ENCODE measurements at regions not wholly inside any gene's neighbourhood (a gene's known extent, or its start where the extent isn't known, plus 50 kb on each side); places are given as distances from the start of the nearest gene placed in this dataset.
"Not testable (repeated sequence)": the region's sequence is repeated elsewhere in the genome, so short reads cannot be mapped to it uniquely, and the experiment has no call there.

DNA sequence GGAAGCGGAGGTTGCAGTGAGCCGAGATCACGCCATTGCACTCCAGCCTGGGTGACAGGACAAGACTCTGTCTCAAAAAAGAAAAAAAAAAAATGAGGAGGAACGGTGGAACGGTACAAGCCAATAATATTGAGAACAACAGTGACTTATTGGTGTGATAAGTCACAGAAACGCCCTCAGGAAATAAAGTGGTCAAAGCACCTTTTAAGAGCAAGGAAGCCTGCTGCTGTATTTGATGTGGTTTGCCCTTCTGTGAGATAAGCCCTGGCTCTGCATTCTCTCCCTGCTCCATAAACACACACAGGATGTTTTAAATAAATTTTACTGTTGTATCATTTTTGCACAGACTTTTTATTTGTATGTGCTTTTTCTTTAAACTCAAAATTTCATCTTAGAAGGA, 269.9 kb upstream of the MSX2 start:
- peaks cover 13% of the 10 kb centered on the region for H3K4me1 Mint-ChIP-seq (ENCODE audit: low read depth)
- peaks cover 6% of the 10 kb centered on the region for H3K9me3 Mint-ChIP-seq
- no peaks in the 10 kb centered on the region for H3K27me3 Mint-ChIP-seq
- no peak overlapping the region for H3K4me3 Mint-ChIP-seq
- no peaks in the 10 kb centered on the region for H3K36me3 Mint-ChIP-seq (ENCODE audit: low read depth)
- H3K27ac Mint-ChIP-seq, result no peak overlapping the region

DNA sequence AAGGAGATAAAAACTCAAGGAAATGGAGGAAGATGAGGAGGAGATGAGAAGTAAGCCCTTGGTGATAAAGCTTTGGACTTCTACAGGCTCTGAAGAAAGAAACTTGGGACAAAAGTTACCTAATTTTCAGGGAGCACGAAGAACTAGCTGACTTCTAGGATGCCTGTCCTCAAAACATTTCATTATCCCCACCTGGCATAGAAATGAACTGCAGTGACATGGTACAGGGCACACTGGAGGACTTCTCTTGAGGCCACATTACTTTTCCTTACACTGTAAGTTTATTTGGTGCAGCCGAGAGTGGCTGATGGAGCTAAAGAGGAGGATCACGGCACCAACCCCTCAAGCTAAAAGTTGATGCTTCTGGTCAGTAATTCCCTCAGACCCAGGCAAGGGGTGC, 269.5 kb upstream of the MSX2 start:
- peaks cover 14% of the 10 kb centered on the region for H3K4me1 Mint-ChIP-seq (ENCODE audit: low read depth)
- no peak overlapping the region for H3K27ac Mint-ChIP-seq
- H3K36me3 Mint-ChIP-seq (ENCODE audit: low read depth), result no peaks in the 10 kb centered on the region
- no peaks in the 10 kb centered on the region for H3K27me3 Mint-ChIP-seq
- peaks cover 6% of the 10 kb centered on the region for H3K9me3 Mint-ChIP-seq
- no peak overlapping the region for H3K4me3 Mint-ChIP-seq

DNA sequence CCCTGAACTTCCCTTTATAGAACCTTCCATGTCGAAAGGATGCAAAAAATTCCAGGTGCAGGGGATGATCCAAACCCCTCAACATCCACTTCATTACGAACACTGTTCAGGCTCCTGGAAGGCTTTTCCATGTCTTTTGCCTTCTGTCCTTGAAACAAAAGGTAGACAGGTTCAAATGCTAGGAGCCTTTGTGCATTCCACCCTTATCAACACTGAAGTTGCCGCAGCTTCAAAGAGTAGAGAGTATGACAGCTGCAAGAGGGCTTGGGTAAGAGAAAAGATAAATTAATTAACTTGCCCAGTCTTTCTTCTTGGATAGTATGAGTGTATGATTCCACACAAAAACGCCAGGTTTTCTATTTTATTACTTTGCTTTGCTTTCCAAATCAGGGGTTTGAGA, 269.1 kb upstream of the MSX2 start:
- Mint-ChIP-seq H3K27me3 (no peaks in the 10 kb centered on the region), H3K4me3 (no peak overlapping the region), H3K27ac (no peak overlapping the region)

DNA sequence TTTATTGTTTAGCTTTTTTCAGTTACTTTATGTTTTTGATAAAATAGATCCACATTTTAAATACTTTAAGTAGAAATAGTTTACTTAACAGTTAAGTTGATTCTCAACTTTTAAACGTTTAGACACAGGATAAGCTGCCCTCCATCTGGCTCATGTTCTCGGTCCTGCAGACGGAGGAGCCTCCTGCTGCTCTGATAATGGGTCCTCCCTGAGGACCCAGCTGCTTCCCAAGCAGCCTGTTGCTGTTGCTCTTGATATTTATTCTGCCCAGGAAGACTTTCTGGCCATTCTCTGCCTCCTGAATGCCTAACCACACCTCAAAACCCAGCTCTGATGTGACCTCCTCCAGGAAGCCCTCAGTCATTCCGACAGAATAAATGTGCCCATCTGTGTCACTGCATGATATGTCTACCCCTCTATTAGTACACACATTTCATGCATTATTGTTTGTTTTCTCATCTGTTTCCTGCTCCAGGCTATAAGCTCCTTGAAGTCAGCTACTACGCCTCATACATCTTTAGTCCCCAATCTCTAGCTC, 267.2 kb upstream of the MSX2 start:
- Mint-ChIP-seq H3K27me3 (no peaks in the 10 kb centered on the region), H3K27ac (no peak overlapping the region), H3K4me3 (no peak overlapping the region), H3K36me3 (ENCODE audit: low read depth) (no peaks in the 10 kb centered on the region), H3K9me3 (peaks cover 3% of the 10 kb centered on the region), H3K4me1 (ENCODE audit: low read depth) (peaks cover 17% of the 10 kb centered on the region)

More for the DNA sequence above, 269.1 kb upstream of the MSX2 start:
- no peaks in the 10 kb centered on the region for H3K36me3 Mint-ChIP-seq (ENCODE audit: low read depth)
- peaks cover 6% of the 10 kb centered on the region for H3K9me3 Mint-ChIP-seq
- H3K4me1 Mint-ChIP-seq (ENCODE audit: low read depth), result peaks cover 17% of the 10 kb centered on the region

DNA sequence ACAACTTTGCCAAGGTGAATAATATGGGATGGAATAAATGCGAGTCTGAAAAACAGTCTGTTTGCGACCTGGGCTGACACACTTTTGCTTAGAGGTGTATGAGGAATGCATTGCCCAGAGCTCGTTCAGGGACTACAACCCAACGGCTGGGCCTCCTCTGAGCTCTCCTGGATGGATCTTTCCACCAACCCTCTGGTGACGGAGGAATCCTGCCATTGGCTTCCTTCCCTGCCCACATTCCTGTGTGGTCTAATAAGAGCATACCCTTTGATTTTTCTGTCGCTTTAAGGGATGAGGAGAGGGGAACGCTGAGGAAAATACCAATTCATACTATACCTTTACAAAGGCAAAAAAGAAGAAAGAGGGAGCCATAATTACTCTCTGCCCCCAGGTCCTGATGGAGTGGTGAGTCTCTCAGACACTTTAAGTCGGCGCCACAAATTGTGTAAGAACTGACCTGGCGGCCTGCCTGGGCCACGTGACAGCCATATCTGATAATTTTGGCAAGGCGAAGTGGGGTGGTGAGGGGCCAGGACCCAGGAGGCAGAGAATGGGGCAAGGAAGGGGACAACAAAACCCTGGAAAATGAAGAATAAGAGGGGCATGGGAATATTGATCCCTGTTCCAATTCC, 265.2 kb upstream of the MSX2 start:
- Mint-ChIP-seq H3K36me3 (ENCODE audit: low read depth) (no peaks in the 10 kb centered on the region), H3K9me3 (no peaks in the 10 kb centered on the region), H3K4me1 (ENCODE audit: low read depth) (peaks cover 12% of the 10 kb centered on the region), H3K27me3 (no peaks in the 10 kb centered on the region), H3K27ac (no peak overlapping the region), H3K4me3 (no peak overlapping the region)

DNA sequence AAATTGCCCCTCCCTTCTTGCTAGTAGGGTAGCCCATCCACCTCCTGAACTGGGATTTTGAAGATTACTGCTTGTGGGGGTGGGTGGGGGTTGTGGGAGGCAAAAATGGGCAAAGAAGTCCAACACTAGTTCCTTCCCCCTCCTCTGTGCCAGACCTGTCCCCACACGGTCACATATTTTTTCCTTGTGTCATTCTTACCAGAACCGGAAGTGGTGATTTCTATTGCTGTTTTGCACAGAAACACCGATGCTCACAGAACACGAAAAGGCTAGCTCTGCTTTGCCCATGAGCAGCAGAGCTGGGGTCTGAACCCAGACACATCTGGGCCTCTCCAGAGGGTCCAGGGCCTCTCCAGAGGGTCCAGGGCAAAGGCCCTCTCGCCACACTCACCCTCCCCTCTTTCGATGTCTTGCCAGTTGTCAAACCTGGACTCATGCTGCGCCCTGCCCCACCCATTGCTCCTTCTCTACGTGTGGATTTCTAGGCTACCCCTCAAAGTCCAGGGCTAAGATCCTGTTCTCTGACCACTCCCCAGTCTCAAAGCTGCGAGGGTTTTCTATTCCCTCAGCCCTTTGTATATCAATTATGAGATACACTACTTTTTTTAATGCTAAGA, 264.4 kb upstream of the MSX2 start:
- no peaks in the 10 kb centered on the region for H3K9me3 Mint-ChIP-seq
- no peaks in the 10 kb centered on the region for H3K36me3 Mint-ChIP-seq (ENCODE audit: low read depth)
- no peak overlapping the region for H3K27ac Mint-ChIP-seq
- no peaks in the 10 kb centered on the region for H3K27me3 Mint-ChIP-seq
- H3K4me3 Mint-ChIP-seq, result no peak overlapping the region
- H3K4me1 Mint-ChIP-seq (ENCODE audit: low read depth), result peaks cover 4% of the 10 kb centered on the region

DNA sequence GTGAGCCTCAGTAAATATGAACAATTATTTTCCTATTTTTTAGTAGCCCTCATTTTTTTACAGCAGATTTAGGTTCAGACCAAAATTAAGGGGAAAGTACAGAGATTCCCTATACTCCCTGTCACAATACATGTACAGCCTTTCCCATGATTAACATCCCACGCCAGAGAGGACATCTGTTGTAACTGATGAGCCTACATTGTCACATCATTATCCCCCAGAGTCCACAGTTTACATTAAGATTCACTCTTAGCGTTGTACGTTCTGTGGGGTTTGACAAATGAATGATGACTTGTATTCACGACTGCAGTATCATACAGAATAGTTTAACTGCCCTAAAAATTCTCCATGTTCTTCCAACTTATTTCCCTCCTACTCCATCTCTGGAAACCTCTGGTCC, 262.3 kb upstream of the MSX2 start:
- H3K9me3 Mint-ChIP-seq, result peaks cover 2% of the 10 kb centered on the region
- no peaks in the 10 kb centered on the region for H3K36me3 Mint-ChIP-seq (ENCODE audit: low read depth)
- peaks cover 4% of the 10 kb centered on the region for H3K4me1 Mint-ChIP-seq (ENCODE audit: low read depth)
- peaks cover 6% of the 10 kb centered on the region for H3K27me3 Mint-ChIP-seq
- H3K4me3 Mint-ChIP-seq, result no peak overlapping the region
- no peak overlapping the region for H3K27ac Mint-ChIP-seq

DNA sequence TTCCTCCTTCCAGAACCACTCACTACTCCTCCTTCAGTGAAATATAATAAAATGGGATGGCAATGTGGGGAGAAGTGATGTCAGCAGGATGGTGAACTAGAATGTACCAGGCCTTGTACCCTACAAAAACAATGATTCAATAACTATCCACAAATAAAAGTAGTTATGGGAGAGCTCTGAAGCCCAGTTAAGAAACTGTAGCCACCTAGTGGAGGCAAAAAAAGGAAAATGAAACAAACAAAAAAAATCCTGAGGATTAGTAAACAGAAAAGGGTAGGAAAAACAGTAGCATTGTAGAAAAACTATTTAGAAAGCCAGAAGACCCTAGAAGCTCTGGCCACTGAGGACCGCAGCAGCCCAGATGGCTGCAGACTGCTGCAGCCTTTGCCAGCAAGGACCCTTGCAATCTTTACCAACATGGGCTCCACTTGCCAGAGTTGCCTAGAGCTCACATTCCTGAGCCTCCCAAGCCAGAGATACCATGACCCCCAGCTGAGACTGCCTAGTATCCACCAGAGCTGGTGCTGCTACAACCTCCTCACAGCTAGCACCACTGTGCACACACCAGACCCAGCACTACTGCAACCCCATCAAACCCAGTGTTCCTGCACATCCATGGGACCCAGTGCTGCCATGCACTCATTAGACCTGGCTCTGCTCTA, 259.7 kb upstream of the MSX2 start:
- Mint-ChIP-seq H3K36me3 (ENCODE audit: low read depth) (no peaks in the 10 kb centered on the region), H3K27me3 (peaks cover 9% of the 10 kb centered on the region), H3K4me1 (ENCODE audit: low read depth) (peaks cover 4% of the 10 kb centered on the region), H3K27ac (no peak overlapping the region), H3K4me3 (no peak overlapping the region), H3K9me3 (peaks cover 6% of the 10 kb centered on the region)

DNA sequence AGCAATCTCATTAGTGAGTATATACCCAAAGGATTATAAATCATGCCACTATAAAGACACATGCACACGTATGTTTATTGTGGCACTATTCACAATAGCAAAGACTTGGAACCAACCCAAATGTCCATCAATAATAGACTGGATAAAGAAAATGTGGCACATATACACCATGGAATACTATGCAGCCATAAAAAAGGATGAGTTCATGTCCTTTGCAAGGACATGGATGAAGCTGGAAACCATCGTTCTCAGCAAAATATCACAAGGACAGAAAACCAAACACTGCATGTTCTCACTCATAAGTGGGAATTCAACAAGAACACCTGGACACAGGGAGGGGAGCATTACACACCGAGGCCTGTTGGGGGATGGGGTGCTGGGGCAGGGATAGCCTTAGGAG, 252.9 kb upstream of the MSX2 start:
- not testable (repeated sequence) for H3K27ac Mint-ChIP-seq; H3K4me3 Mint-ChIP-seq; H3K4me1 Mint-ChIP-seq (ENCODE audit: low read depth); H3K36me3 Mint-ChIP-seq (ENCODE audit: low read depth); H3K9me3 Mint-ChIP-seq; H3K27me3 Mint-ChIP-seq

DNA sequence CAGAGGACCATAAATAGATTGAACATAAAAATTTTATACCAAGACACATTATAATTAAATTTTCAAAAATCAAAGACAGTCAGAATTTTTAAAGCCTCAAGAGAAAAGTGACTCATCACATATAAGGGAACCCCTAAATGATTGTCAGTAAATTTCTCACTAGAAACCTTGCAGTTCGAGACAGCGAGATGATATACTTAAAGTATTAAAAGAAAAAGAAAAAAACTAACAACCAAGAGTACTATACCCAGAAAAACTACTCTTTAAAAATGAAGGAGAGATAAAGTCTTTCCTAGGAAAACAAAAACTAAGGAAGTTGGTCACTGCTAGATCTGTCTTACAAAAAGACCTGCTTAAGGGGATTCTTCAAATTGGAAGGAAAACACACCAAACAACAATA, 251.4 kb upstream of the MSX2 start:
- H3K9me3 Mint-ChIP-seq, result no peaks in the 10 kb centered on the region
- no peak overlapping the region for H3K27ac Mint-ChIP-seq
- no peaks in the 10 kb centered on the region for H3K27me3 Mint-ChIP-seq
- H3K4me3 Mint-ChIP-seq, result no peak overlapping the region
- no peaks in the 10 kb centered on the region for H3K36me3 Mint-ChIP-seq (ENCODE audit: low read depth)
- H3K4me1 Mint-ChIP-seq (ENCODE audit: low read depth), result no peaks in the 10 kb centered on the region

DNA sequence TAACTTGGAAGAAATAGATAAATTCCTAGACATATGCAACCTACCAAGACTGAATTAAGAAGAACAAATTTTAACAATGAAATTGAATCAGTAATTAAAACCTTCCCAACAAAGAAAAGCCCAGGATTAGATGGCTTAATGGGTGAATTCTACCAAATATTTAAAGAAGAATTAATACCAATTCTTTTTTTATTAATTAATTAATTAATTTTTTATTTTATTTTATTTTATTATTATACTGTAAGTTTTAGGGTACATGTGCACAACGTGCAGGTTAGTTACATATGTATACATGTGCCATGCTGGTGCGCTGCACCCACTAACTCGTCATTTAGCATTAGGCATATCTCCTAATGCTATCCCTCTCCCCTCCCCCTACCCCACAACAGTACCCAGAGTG, 248.4 kb upstream of the MSX2 start:
- not testable (repeated sequence) for H3K27me3 Mint-ChIP-seq; H3K4me1 Mint-ChIP-seq (ENCODE audit: low read depth); H3K27ac Mint-ChIP-seq; H3K9me3 Mint-ChIP-seq; H3K36me3 Mint-ChIP-seq (ENCODE audit: low read depth); H3K4me3 Mint-ChIP-seq

DNA sequence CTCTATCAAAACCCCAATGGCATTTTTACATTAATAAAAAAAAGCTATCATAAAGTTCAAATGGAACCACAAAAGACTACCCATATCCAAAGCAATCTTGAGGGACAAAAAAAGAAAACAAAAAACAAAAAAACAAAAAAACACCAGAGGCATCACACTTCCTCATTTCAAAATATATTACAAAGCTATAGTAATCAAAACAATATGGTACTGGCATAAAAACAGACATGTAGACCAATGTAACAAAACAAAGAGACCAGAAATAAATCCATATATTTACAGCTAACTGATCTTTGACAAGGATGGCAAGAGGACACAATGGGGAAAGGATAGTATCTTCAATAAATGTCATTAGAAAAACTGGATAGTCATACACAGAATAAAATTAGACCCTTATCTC, 245.1 kb upstream of the MSX2 start:
- no peaks in the 10 kb centered on the region for H3K36me3 Mint-ChIP-seq (ENCODE audit: low read depth)
- no peak overlapping the region for H3K4me3 Mint-ChIP-seq
- no peaks in the 10 kb centered on the region for H3K27me3 Mint-ChIP-seq
- H3K9me3 Mint-ChIP-seq, result no peaks in the 10 kb centered on the region
- H3K4me1 Mint-ChIP-seq (ENCODE audit: low read depth), result no peaks in the 10 kb centered on the region
- no peak overlapping the region for H3K27ac Mint-ChIP-seq

DNA sequence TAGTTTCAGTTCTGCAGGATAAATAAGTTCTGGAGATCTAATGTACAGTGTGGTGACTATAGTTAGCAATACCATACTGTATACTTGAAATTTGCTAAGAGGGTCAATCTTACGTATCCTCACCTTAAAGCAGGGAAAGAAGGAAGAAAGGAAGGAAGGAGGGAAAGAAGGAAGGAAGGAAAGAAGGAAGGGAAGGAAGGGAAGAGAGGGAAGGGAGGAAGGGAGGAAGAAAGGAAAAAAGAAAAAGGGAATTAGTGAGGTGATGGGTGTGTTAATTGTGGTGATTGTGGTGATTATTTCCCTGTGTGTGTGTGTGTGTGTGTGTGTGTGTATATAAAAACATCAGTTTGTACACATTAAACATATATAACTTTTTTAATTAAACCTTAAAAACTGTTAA, 242.6 kb upstream of the MSX2 start:
- H3K4me3 Mint-ChIP-seq, result no peak overlapping the region

DNA sequence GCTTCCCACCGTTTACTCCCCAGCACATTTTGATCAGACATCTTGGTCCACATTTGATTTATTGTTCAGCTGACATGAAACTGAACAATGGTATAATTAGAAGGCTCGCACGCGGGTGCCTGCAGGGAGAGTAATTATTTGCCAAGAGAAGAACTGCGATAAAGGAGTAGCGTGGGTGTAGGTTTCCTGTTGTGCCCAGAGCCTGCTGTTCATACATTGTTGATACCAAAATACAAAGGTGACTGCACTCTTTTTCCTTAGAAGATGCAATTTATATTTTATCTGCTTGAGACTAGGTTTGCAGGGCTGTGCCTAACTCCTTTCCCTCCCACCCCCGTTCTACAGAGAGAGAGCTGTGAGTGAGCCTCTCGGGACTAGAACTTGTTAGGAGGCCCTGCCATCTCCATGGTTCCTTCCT, 241.8 kb upstream of the MSX2 start:
- Mint-ChIP-seq H3K4me1 (ENCODE audit: low read depth) (no peaks in the 10 kb centered on the region), H3K27me3 (peaks cover 17% of the 10 kb centered on the region), H3K36me3 (ENCODE audit: low read depth) (no peaks in the 10 kb centered on the region), H3K4me3 (no peak overlapping the region), H3K27ac (no peak overlapping the region), H3K9me3 (peaks cover 4% of the 10 kb centered on the region)

More for the DNA sequence above, 242.6 kb upstream of the MSX2 start:
- Mint-ChIP-seq H3K27ac (no peak overlapping the region), H3K36me3 (ENCODE audit: low read depth) (no peaks in the 10 kb centered on the region), H3K4me1 (ENCODE audit: low read depth) (no peaks in the 10 kb centered on the region), H3K27me3 (peaks cover 10% of the 10 kb centered on the region), H3K9me3 (peaks cover 4% of the 10 kb centered on the region)

DNA sequence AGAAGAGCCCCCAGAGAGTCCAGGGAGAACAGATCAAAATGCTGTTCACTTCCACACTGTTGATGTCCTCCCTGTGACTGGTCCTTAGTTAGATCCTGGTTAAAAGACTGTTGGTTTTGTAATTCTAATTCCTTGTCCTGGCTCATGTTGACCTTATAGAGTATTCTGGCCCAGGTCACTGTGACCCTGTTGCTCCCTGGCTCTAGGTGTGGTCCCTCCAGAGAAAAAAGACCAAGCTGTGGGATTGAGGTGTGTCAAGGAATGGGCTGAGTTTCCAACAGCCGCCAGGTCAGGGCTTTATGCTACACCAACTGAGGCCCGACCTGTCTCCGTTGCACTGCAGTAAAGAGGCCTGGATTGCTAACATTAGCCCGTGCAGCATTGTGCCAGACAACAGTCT, 241.0 kb upstream of the MSX2 start:
- H3K4me3 Mint-ChIP-seq, result no peak overlapping the region
- H3K9me3 Mint-ChIP-seq, result peaks cover 4% of the 10 kb centered on the region
- no peaks in the 10 kb centered on the region for H3K4me1 Mint-ChIP-seq (ENCODE audit: low read depth)
- peaks cover 18% of the 10 kb centered on the region for H3K27me3 Mint-ChIP-seq
- no peaks in the 10 kb centered on the region for H3K36me3 Mint-ChIP-seq (ENCODE audit: low read depth)
- no peak overlapping the region for H3K27ac Mint-ChIP-seq

Measured in stimulated activated naive CD8-positive, alpha-beta T cell treated with anti-CD3 and anti-CD28 coated beads, Interleukin-15, Interleukin-2, amounts not matched to agents 100 ng/mL and 50 ng/mL, for 24 hours (primary cell).